AG10803 (cell line): ENCODE measurements at regions not wholly inside any gene's neighbourhood (a gene's known extent, or its start where the extent isn't known, plus 50 kb on each side); places are given as distances from the start of the nearest gene placed in this dataset.

ENCODE experiments used
- DNase-seq: peaks from one replicate; pipeline ENCODE4 v3.0.0; 2010; ENCODE audit warnings: low read depth
- H3K4me3 ChIP-seq: 2 replicates; pipeline ENCODE4 v1.5.1; 2011; ENCODE audit warnings: mild to moderate bottlenecking, low read length, control low read depth
- CTCF ChIP-seq: conservative IDR thresholded peaks from 2 replicates; pipeline ENCODE4 v1.5.1; 2011; ENCODE audit warnings: mild to moderate bottlenecking, low read length, control low read depth, inconsistent platforms

DNA sequence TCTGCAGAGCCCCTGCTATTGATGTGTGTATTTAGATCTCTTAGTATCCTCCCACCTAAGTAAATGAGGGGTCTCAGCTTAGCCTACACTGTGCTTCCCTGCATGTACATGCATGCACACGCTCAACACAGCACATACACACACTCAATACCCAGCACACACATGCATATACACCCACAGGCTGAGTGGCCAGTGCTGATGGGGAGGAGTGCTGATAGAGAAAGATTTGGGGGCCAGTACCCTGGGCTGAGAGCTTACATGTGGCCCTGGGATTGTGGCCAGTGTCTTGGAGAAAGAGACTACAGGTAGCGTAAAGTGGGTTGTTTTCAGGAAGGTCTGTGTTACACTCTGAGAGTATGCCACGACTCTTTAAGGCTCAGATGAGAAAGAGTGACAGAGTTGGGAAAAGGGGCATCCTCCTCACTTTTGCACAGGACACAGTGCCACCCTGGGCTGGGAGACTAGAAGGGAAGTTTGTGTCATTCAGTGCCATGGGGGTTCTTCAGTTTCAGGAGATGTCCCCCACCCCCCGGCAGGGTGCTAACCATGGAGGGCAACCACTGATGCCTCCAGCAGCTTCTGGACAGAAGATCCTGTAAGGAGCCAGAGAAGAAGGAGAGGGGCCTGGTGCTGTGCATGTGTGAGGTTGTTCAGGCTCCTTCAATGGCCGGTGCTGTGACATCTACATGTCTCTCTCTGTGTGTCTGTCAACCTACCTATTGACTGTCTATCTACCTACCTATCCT lies 166.8 kb downstream of the RHOU start:
- H3K4me3 ChIP-seq = no peak overlapping the region
- TF ChIP-seq CTCF = no peak

DNA sequence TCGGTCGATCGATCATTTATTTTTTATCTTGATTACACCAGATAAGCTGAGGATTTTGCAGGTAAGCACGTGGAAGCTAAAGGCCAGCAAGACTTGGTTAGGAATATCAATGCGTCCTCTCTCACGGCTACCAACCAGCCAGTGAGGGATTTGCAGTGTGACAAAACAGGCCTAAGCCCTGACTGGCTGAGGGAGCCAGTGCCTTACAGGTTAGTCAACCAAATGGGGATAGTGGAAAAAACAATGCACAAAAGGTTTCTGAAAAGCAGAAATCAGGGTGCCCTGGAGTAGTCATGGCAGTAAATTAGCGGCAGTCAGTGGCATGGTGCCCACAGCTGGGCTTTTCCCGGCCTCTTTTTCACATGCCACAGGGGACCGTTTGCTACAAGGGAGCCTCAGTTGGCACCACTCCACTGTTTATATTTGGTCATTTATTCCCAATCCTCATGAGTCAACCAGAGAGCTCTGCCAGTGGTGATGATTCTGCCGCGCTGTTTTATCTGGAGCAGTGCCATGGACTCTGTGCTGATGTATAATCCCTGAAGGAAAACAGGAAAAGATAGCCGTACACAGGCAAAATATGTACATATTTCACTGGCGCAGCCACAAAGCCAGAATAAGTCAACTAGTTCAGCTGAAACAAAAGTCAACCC lies 167.6 kb downstream of the RHOU start:
- no peak overlapping the region for H3K4me3 ChIP-seq
- peak; percentile 95 for DNase-seq
- TF ChIP-seq CTCF = no peak

More for the DNA sequence above, 166.8 kb downstream of the RHOU start:
- no peak for DNase-seq

- H3K4me3 ChIP-seq = no peak overlapping the region
- TF ChIP-seq CTCF = no peak
- DNase-seq = peak; percentile 7
These were observed 168.3 kb downstream of the RHOU start for GRCh38 chr1:228903434-228904071.

DNA sequence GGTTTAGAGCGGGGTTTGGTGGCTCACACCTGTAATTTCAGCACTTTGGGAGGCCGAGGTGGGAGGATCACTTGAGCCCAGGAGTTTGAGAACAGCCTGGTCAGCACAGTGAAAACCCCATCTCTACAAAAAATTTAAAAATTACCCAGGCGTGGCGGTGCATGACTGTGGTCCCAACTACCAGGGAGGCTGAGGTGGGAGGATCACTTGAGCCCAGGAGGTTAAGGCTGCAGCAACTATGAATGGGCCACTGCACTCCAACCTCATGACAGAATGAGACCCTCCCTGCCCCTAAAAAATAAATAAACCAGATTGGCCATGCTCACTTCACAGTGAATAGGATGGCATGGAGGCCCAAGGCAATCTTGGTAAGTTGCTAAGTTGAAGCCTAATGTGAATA lies 168.9 kb downstream of the RHOU start:
- no peak overlapping the region for H3K4me3 ChIP-seq
- no peak for TF ChIP-seq CTCF
- no peak for DNase-seq

- no peak for TF ChIP-seq CTCF
- no peak overlapping the region for H3K4me3 ChIP-seq
- DNase-seq = no peak
These were observed 170.4 kb downstream of the RHOU start for GRCh38 chr1:228905701-228906101.

GRCh38 chr1:228906223-228906860 lies 171.1 kb downstream of the RHOU start:
- no peak for DNase-seq
- TF ChIP-seq CTCF = no peak
- no peak overlapping the region for H3K4me3 ChIP-seq
